ENCODE measurements at regions not wholly inside any gene's neighbourhood (a gene's known extent, or its start where the extent isn't known, plus 50 kb on each side); places are given as distances from the start of the nearest gene placed in this dataset.

GRCh38 chr2:155431004-155431507 lies 732.6 kb downstream of the KCNJ3 start:
- TF ChIP-seq CTCF (IDR thresholded peaks at IDR 0.05 in 2 of 3, conservative IDR thresholded peaks at IDR 0.05 in 1 of 3; ENCODE audit: insufficient read depth in 2 of 3, low read depth in 1 of 3, low read length in 3 of 3) = no peak
- no peak for TF ChIP-seq BRCA1 (IDR thresholded peaks at IDR 0.05)
- no peak for TF ChIP-seq BRCA1 (CRISPR knock-in tag; IDR thresholded peaks at IDR 0.05)
- TF ChIP-seq POLR2AphosphoS5 (IDR thresholded peaks at IDR 0.05; ENCODE audit: control insufficient read depth, insufficient read depth, low read depth, low read length) = no peak
- TF ChIP-seq AFF1 (IDR thresholded peaks at IDR 0.05; ENCODE audit: low read depth in 1 of 2, partially characterized antibody in 2 of 2) = no peak
- no peak for TF ChIP-seq RAD21 (CRISPR knock-in tag; conservative IDR thresholded peaks at IDR 0.05 in 1 of 2, IDR thresholded peaks at IDR 0.05 in 1 of 2)

Measured in K562 (cell line).